ENCODE measurements at regions not wholly inside any gene's neighbourhood (a gene's known extent, or its start where the extent isn't known, plus 50 kb on each side); places are given as distances from the start of the nearest gene placed in this dataset.

DNA sequence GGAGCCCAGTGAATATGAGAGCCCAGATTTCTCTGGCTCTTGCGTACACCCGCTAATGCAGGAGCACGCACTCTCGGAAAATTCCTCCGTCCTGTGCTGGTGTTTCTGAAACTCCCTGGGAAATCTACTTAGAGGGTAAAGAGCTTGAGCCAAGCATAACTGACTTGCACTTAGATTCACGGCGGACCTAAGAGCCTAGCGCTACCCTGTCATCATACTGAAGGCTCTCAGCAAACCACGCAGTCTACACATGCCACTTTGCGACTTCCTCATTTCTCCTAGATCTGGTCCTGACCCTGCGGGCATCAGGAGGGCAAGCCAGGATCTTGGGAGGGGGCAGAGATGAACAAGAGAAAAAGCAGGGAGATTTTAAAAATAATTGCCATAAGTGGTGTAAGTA is 324.7 kb downstream of the CD83 start:
- TF ChIP-seq, protein P1, sequence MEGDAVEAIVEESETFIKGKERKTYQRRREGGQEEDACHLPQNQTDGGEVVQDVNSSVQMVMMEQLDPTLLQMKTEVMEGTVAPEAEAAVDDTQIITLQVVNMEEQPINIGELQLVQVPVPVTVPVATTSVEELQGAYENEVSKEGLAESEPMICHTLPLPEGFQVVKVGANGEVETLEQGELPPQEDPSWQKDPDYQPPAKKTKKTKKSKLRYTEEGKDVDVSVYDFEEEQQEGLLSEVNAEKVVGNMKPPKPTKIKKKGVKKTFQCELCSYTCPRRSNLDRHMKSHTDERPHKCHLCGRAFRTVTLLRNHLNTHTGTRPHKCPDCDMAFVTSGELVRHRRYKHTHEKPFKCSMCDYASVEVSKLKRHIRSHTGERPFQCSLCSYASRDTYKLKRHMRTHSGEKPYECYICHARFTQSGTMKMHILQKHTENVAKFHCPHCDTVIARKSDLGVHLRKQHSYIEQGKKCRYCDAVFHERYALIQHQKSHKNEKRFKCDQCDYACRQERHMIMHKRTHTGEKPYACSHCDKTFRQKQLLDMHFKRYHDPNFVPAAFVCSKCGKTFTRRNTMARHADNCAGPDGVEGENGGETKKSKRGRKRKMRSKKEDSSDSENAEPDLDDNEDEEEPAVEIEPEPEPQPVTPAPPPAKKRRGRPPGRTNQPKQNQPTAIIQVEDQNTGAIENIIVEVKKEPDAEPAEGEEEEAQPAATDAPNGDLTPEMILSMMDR (IDR thresholded peaks at IDR 0.05; ENCODE audit: insufficient read depth in 1 of 2, low read depth in 1 of 2, low read length in 1 of 2, severe bottlenecking in 1 of 2, unreplicated experiment in 1 of 2) = no peak
- CTCF ChIA-PET = no interaction called here

DNA sequence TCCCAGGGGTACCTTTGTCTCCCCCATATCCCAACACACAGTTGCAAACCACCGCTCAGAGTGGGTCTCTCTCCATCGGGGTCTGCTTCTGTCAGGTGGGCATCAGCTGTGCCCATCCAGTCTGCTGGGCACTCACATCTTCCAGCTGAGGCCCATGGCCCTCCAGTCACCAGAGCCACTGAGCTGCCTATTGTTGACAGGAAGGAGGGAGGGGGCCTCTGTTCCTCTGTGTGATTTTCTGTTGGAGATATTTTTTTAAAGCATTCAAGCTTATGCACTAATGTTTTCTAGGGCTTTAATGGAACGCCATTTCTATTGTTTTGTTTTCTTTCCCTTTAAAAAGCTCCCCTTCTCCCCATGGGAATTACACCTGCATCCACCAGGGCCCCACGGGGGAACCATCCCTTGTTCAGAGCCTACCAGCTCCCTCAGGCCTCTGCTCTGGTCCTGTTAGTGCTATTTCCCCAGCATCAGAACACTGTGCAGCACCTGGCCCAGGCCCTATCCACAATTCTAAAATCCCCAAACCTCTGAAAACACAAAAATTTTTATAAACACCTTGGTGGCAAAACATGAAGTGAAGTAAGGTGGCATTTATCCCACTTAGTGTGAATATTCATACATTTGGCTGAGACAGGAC is 326.2 kb downstream of the CD83 start:
- CTCF ChIA-PET = no interaction called here
- no TSS peak for BruUV-seq (replicated peaks)
- H3K36me3 Mint-ChIP-seq (ENCODE audit: insufficient read depth, unreplicated experiment) = no peaks in the 10 kb centered on the region
- no peaks in the 10 kb centered on the region for H3K27me3 Mint-ChIP-seq (ENCODE audit: insufficient read depth, unreplicated experiment)
- H3K27ac Mint-ChIP-seq (ENCODE audit: unreplicated experiment) = no peak overlapping the region
- no peaks in the 10 kb centered on the region for H3K4me1 ChIP-seq
- H3K4me3 ChIP-seq (ENCODE audit: low read depth, low read length) = no peak overlapping the region
- H3K9me3 ChIP-seq = no peaks in the 10 kb centered on the region
- no peaks in the 10 kb centered on the region for H3K9me3 Mint-ChIP-seq (ENCODE audit: unreplicated experiment)
- no peak for DNase-seq
- POLR2A ChIA-PET = no interaction called here
- intact Hi-C loops (cut with micrococcal nuclease; ENCODE audit: unreplicated experiment) = no loop called here
- H3K27me3 ChIP-seq (replicated peaks; ENCODE audit: control insufficient read depth, insufficient read depth, low read length) = no peaks in the 10 kb centered on the region
- no peaks in the 10 kb centered on the region for H3K36me3 ChIP-seq (ENCODE audit: control insufficient read depth, insufficient read depth, low read length)
- TF ChIP-seq, protein P1 (IDR thresholded peaks at IDR 0.05; ENCODE audit: insufficient read depth in 1 of 2, low read depth in 1 of 2, low read length in 1 of 2, severe bottlenecking in 1 of 2, unreplicated experiment in 1 of 2) = no peak
- H3K4me1 Mint-ChIP-seq (ENCODE audit: low read depth, unreplicated experiment) = no peaks in the 10 kb centered on the region
- H3K4me3 Mint-ChIP-seq (ENCODE audit: unreplicated experiment) = no peak overlapping the region

More for the DNA sequence above, 324.7 kb downstream of the CD83 start:
- H3K36me3 Mint-ChIP-seq (ENCODE audit: insufficient read depth, unreplicated experiment) = no peaks in the 10 kb centered on the region
- intact Hi-C loops (cut with micrococcal nuclease; ENCODE audit: unreplicated experiment) = no loop called here
- H3K4me1 Mint-ChIP-seq (ENCODE audit: low read depth, unreplicated experiment) = no peaks in the 10 kb centered on the region
- no peaks in the 10 kb centered on the region for H3K9me3 ChIP-seq
- H3K4me3 ChIP-seq (ENCODE audit: low read depth, low read length) = no peak overlapping the region
- no peak overlapping the region for H3K27ac Mint-ChIP-seq (ENCODE audit: unreplicated experiment)
- no peaks in the 10 kb centered on the region for H3K36me3 ChIP-seq (ENCODE audit: control insufficient read depth, insufficient read depth, low read length)
- H3K27me3 ChIP-seq (replicated peaks; ENCODE audit: control insufficient read depth, insufficient read depth, low read length) = no peaks in the 10 kb centered on the region
- DNase-seq = no peak
- H3K27me3 Mint-ChIP-seq (ENCODE audit: insufficient read depth, unreplicated experiment) = no peaks in the 10 kb centered on the region
- H3K4me1 ChIP-seq = no peaks in the 10 kb centered on the region
- no TSS peak for BruUV-seq (replicated peaks)
- POLR2A ChIA-PET = no interaction called here
- H3K4me3 Mint-ChIP-seq (ENCODE audit: unreplicated experiment) = no peak overlapping the region
- no peaks in the 10 kb centered on the region for H3K9me3 Mint-ChIP-seq (ENCODE audit: unreplicated experiment)

DNA sequence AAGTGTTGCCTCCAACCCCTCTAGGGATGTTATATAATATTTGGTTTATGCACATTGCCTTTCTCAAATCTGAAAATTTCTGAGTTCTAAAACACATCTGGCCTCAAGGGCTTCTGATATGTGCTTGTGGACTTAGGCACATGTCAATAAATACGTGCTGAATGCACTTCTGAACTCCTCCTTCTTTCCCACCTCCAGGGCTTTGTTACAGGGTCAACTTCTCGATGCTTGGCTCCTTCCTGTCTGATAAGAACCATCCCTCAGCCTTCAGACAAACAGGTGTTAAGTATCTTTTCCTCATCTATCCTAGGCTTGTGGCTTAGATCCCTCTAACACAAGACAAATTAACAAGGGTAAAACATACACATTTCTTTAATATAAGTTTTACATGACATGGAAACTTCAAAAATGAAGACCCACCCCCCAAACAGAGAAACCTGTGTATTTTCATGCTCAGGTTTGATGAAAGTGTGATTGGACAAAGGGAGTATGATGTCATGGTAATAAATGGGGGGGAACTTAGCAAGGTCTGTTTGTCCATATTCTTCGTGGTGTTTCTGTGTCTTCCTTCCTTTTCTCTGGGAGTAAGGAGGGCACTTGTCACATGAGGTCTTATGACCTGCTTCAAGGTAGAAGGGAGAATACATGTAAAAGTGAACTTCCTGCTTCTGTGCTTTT is 326.9 kb downstream of the CD83 start:
- ChIA-PET POLR2A (no interaction called here), CTCF (no interaction called here)
- H3K27ac Mint-ChIP-seq (ENCODE audit: unreplicated experiment) = no peak overlapping the region
- intact Hi-C loops (cut with micrococcal nuclease; ENCODE audit: unreplicated experiment) = no loop called here
- no peaks in the 10 kb centered on the region for H3K27me3 ChIP-seq (replicated peaks; ENCODE audit: control insufficient read depth, insufficient read depth, low read length)
- no peaks in the 10 kb centered on the region for H3K27me3 Mint-ChIP-seq (ENCODE audit: insufficient read depth, unreplicated experiment)
- no peak for DNase-seq
- H3K4me1 ChIP-seq = no peaks in the 10 kb centered on the region
- H3K9me3 Mint-ChIP-seq (ENCODE audit: unreplicated experiment) = no peaks in the 10 kb centered on the region
- no peaks in the 10 kb centered on the region for H3K36me3 ChIP-seq (ENCODE audit: control insufficient read depth, insufficient read depth, low read length)
- BruUV-seq (replicated peaks) = no TSS peak
- H3K36me3 Mint-ChIP-seq (ENCODE audit: insufficient read depth, unreplicated experiment) = no peaks in the 10 kb centered on the region
- TF ChIP-seq, protein P1 (IDR thresholded peaks at IDR 0.05; ENCODE audit: insufficient read depth in 1 of 2, low read depth in 1 of 2, low read length in 1 of 2, severe bottlenecking in 1 of 2, unreplicated experiment in 1 of 2) = no peak
- H3K9me3 ChIP-seq = no peaks in the 10 kb centered on the region
- H3K4me3 ChIP-seq (ENCODE audit: low read depth, low read length) = no peak overlapping the region
- H3K4me1 Mint-ChIP-seq (ENCODE audit: low read depth, unreplicated experiment) = peaks cover 3% of the 10 kb centered on the region
- no peak overlapping the region for H3K4me3 Mint-ChIP-seq (ENCODE audit: unreplicated experiment)

Data from Caco-2 (cell line).